HG03060 (cell line): ENCODE measurements at regions not wholly inside any gene's neighbourhood (a gene's known extent, or its start where the extent isn't known, plus 50 kb on each side); places are given as distances from the start of the nearest gene placed in this dataset.

ENCODE experiments used
- ATAC-seq: cut with Tn5 transposase; IDR thresholded peaks from one replicate; pipeline ENCODE4 v1.9.1; 2021; ENCODE audit warnings: low read depth, moderate number of reproducible peaks; ENCODE audit not compliant: unreplicated experiment

DNA sequence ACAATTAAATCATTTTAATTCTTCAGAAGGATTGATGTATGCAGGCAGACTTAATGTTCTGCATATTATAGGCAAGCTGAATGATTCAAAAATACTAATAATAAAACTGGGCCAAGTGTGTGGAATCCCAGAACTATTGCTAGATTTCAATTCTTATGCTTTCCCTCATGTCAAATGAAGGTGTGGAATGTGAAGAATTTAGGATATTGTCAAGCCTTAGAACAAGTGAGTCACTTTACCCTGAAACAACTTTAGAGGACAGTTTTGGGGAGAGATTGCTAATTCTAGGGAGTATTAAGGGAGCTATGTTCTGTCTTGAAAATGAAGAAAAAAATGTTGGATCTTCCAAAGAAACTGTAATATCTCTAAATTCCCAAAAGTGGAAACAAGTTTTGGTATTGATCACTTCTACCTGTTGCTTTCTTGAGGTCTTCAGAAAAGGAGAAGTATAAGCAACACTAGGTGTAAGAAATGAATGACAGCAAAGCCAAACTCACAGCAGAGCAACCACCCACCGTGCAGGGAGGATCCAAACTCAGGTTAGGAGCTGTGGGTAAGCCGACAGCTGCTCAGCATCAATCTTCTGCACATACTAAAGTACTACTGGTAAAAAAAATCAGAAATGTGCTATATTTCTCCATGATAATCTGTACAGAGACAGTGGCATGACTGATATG, 818.1 kb downstream of the SLC4A3 start:
- no peak for ATAC-seq

DNA sequence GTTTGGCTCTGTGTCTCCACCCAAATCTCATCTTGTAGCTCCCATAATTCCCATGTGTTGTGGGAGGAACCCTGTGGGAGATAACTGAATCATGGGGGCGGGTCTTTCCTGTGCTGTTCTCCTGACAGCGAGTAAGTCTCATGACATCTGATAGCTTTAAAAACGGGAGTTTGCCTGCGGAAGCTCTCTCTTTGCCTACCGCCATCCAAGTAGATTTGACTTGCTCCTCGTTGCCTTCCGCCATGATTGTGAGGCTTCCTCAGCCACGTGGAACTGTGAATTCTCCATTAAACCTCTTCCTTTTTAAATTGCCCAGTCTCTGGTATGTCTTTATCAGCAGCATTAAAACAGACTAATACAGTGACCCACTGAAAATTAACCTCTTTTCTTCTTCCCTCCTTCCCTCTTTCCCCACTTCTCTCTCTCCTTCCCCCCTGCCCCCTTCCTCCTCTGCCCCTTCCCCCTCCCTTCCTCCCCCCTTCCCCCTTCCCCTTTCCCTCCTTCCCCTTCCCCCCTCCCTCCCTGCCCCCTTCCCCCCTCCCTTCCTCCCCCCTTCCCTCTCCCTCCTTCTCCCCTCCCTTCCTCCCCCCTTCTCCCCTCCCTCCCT, 818.8 kb downstream of the SLC4A3 start:
- no peak for ATAC-seq

- no peak for ATAC-seq
Measured at GRCh38 chr2:220450846-220451245, 823.4 kb downstream of the SLC4A3 start.

GRCh38 chr2:220451438-220451837, 824.0 kb downstream of the SLC4A3 start:
- ATAC-seq = no peak

DNA sequence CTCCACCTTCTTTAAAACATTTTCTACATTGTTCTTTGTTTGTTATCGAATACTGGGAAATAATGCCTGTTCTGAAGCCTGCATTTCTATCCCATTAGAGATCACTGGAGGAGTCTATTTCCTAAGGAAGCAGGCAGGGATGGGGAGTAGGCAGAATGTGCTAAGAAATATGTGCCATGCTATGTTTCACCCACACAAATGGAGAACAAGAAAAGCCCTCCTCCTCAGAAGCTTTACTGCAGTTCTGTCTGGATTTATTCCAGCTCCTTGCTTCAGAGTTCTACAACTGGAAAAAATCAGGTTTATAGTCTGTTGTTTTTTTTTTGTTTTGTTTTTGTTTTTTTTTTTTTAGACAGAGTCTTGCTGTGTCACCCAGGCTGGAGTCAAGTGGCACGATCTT, 825.1 kb downstream of the SLC4A3 start:
- ATAC-seq = no peak

DNA sequence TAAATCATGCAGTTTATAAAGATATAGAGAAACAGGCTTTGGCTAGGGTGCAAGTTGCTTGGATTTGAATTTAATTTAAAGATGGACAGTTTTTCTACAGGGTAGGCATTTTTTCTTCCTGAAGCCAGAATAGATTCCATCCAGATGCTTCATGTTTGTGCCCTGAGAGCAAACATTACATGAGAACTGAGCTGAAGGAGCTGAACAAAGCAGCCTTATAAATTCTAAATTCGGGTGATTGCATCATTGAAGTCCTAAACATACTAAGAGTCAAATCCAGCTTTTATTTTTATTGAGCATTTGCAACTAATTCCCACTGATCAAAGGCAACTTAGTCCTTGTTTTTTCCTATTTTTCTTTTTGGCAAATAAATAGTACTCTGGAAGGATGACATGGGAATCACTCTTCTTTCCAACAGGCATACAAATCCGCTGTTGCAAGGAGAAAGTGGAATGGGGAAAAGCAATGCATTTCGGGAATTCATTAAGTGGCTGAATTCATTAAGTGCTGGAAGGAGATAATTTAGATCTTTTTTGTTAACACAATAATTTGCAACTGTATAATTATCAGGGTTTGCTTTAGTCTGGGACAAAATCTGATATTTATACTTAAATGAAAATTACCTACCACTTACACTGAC, 828.0 kb downstream of the SLC4A3 start:
- no peak for ATAC-seq

GRCh38 chr2:220458051-220458450, 830.6 kb downstream of the SLC4A3 start:
- ATAC-seq = no peak

DNA sequence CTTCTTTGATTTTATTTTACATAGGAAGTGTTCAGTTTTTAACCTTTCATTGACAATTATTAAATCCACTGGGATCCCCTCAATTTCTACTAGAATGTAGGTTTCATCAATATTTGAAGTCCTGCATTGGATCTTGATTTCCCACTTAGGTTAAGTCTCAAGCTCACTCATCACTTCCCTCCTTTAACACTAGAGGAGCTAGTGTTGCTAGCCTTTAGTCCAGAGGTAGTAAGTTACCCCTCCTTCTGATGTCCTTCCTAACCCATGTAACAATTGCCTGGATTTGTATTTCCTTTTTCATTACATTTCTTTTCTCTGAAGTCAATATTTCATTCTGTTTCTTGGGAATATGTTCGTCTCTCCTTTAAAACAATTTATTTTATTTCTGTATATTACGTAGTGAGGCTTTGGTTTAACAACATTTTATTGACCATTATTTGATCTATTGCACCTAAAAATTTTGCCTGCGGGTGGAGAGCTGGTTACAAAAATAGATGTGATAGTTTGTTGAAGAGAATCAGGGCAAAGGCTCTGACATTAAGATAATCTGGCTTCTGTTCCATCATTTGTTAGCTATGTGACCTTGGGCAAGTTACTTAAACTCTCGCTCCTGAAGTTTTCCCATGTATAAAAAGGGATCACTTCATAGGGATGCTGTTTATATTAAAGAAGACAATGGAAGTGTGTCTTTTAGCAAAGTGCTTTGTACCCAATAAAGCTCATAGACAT, 833.0 kb downstream of the SLC4A3 start:
- ATAC-seq = no peak

GRCh38 chr2:220463876-220464275, 836.4 kb downstream of the SLC4A3 start:
- ATAC-seq = no peak

- ATAC-seq = no peak
Measured at GRCh38 chr2:220465700-220466099, 838.3 kb downstream of the SLC4A3 start.

GRCh38 chr2:220466251-220466691, 838.8 kb downstream of the SLC4A3 start:
- no peak for ATAC-seq

DNA sequence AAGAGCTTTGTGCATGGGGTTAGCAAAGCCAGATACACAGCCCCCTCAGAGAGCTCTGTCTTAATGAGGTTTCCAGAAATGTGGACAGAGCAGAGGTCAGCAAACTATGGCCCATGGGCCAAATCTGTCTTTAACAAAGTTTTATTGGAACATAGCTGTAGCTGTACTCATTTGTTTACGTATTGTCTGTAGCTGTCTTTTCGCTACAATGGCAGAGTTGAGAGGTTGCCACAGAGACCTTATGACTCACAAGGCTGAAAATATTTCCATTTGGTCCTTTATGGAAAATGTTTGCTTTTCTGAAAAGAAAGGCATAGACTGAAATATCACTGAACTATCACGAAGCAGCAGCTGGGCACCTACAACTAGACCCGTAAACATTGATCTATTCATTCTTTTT, 841.8 kb downstream of the SLC4A3 start:
- no peak for ATAC-seq

GRCh38 chr2:220473611-220474010, 846.2 kb downstream of the SLC4A3 start:
- no peak for ATAC-seq

DNA sequence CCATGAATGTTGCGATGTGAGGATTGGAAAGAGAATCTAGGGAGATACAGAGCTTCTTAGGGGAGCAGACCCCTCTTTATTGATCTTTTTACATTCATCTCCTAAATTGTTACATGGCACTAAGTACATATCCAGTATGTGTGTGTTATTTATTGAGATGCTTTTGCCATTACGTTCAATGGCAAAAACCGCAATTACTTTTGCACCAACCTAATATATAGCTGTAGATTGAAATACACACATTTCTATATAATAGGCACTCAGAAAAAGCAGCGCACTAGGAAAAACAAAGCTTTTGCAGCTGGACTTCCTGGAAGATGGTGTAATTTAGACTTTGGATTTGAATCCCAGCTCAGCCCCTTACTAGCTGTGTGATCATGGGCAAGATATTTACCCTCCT, 849.4 kb downstream of the SLC4A3 start:
- no peak for ATAC-seq

- no peak for ATAC-seq
Measured at GRCh38 chr2:220478305-220479058, 851.1 kb downstream of the SLC4A3 start.

GRCh38 chr2:220482716-220483115, 855.3 kb downstream of the SLC4A3 start:
- no peak for ATAC-seq

DNA sequence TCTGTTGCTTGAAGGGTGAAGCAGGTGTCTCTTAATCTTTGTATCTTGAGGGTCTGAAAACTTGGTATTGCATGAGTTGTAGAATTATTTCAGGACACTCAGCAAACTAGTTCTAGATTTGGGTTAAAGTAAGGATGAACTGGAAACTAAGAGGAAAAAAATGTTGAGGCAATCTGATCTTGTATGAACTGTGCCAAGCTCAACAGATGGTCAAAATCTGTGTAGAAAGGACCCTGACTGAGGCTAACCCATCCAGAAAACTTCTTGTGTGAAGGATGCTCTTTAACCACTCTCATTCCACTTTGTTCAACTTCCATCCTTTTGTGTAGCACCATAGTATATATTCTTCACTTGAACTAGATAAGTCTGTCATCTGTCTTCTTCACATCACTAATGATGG, 861.7 kb downstream of the SLC4A3 start:
- no peak for ATAC-seq

- ATAC-seq = no peak
Measured at GRCh38 chr2:220491670-220492069, 864.2 kb downstream of the SLC4A3 start.

- ATAC-seq = no peak
Measured at GRCh38 chr2:220493871-220494525, 866.6 kb downstream of the SLC4A3 start.

DNA sequence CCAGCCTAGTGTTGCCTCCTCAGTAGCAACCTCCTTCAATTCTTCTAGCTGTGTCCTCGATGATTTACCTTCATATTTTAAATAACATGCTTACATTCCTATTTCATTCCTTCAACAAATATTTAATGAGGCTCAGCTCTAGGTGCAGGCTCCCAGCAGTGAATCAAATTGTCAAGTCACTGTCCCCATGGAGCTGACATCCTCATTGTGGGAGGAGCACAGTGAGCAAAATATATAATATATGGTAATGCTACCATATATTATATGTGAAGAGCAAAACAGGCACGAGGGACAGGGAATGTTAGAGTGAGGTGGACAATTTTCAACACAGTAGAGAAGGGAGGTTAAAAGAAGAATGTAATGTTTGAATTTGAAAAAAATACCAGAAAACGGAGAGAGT, 869.1 kb downstream of the SLC4A3 start:
- ATAC-seq = no peak
